ENCODE measurements at regions not wholly inside any gene's neighbourhood (a gene's known extent, or its start where the extent isn't known, plus 50 kb on each side); places are given as distances from the start of the nearest gene placed in this dataset.

DNA sequence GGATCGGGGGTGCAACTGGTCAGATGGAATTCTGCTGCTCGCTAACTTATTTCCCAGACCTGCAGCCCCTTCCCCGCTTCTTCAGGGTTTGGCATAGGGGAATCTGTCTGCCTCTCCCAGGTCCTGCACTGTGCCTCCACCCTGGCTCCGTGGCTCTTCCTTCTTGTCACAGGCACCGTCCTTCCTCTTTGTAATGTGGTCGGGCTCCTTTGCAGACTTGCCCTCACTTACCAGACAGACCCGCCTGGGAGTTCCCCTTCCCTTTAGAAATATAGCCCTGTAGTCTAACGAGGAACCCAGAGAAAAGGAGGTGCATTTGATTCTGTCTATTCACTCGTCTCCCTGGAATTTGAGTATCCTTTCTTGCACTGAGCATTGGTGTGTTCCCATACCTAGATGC, 63.9 kb upstream of the PAX8 start:
- TF ChIP-seq ZNF17 (CRISPR knock-in tag; IDR thresholded peaks at IDR 0.05) (no peak), SP5 (CRISPR knock-in tag; IDR thresholded peaks at IDR 0.05; ENCODE audit: borderline replicate concordance, low read depth) (no peak), EP300 (IDR thresholded peaks at IDR 0.05; ENCODE audit: low read depth in 2 of 2, low read length in 2 of 2) (no peak), EP300 (CRISPR knock-in tag; IDR thresholded peaks at IDR 0.05; ENCODE audit: borderline replicate concordance) (no peak), POLR2A (IDR thresholded peaks at IDR 0.05; ENCODE audit: insufficient read depth in 1 of 2, low read depth in 2 of 2, low read length in 2 of 2) (no peak)
- TF ChIP-seq, protein P1, sequence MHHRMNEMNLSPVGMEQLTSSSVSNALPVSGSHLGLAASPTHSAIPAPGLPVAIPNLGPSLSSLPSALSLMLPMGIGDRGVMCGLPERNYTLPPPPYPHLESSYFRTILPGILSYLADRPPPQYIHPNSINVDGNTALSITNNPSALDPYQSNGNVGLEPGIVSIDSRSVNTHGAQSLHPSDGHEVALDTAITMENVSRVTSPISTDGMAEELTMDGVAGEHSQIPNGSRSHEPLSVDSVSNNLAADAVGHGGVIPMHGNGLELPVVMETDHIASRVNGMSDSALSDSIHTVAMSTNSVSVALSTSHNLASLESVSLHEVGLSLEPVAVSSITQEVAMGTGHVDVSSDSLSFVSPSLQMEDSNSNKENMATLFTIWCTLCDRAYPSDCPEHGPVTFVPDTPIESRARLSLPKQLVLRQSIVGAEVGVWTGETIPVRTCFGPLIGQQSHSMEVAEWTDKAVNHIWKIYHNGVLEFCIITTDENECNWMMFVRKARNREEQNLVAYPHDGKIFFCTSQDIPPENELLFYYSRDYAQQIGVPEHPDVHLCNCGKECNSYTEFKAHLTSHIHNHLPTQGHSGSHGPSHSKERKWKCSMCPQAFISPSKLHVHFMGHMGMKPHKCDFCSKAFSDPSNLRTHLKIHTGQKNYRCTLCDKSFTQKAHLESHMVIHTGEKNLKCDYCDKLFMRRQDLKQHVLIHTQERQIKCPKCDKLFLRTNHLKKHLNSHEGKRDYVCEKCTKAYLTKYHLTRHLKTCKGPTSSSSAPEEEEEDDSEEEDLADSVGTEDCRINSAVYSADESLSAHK (CRISPR knock-in tag; IDR thresholded peaks at IDR 0.05; ENCODE audit: borderline replicate concordance), result no peak
- TF ChIP-seq, protein P2, sequence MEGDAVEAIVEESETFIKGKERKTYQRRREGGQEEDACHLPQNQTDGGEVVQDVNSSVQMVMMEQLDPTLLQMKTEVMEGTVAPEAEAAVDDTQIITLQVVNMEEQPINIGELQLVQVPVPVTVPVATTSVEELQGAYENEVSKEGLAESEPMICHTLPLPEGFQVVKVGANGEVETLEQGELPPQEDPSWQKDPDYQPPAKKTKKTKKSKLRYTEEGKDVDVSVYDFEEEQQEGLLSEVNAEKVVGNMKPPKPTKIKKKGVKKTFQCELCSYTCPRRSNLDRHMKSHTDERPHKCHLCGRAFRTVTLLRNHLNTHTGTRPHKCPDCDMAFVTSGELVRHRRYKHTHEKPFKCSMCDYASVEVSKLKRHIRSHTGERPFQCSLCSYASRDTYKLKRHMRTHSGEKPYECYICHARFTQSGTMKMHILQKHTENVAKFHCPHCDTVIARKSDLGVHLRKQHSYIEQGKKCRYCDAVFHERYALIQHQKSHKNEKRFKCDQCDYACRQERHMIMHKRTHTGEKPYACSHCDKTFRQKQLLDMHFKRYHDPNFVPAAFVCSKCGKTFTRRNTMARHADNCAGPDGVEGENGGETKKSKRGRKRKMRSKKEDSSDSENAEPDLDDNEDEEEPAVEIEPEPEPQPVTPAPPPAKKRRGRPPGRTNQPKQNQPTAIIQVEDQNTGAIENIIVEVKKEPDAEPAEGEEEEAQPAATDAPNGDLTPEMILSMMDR (CRISPR knock-in tag; IDR thresholded peaks at IDR 0.05), result no peak
